Stimulated activated CD4-positive, alpha-beta T cell treated with anti-CD3 and anti-CD28 coated beads, Interleukin-12 subunit alpha, Interleukin-12 subunit beta, amount 100 ng/mL, for 24 hours (primary cell): ENCODE measurements at regions not wholly inside any gene's neighbourhood (a gene's known extent, or its start where the extent isn't known, plus 50 kb on each side); places are given as distances from the start of the nearest gene placed in this dataset.
"Not testable (repeated sequence)": the region's sequence is repeated elsewhere in the genome, so short reads cannot be mapped to it uniquely, and the experiment has no call there.

Experiments used
- DNase-seq, 2 experiments: peaks; one replicate each; pipeline ENCODE4 v3.0.0-alpha.2; 2020; ENCODE audit warnings: low read depth in 2 of 2

DNA sequence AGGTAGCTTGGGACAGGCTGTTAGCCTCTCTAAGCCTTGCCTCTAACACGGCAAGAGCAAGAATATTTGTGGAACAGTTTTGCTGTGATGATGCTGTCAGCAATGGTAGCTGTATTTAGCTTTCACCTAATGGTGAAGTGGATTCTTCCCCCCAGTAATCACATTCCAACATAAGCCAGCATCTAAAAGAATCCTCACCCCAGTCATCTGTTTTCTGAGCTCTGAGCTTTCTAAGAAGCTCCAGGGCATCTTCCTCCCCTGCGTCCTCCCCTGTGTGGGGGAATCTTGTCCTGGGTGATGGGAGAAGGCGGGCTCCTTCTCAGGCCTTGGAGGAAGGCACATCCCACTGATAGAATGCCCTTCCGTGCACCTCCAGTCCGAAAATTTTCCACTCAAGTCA lies 367.6 kb downstream of the BRD1 start:
- no peak for DNase-seq

DNA sequence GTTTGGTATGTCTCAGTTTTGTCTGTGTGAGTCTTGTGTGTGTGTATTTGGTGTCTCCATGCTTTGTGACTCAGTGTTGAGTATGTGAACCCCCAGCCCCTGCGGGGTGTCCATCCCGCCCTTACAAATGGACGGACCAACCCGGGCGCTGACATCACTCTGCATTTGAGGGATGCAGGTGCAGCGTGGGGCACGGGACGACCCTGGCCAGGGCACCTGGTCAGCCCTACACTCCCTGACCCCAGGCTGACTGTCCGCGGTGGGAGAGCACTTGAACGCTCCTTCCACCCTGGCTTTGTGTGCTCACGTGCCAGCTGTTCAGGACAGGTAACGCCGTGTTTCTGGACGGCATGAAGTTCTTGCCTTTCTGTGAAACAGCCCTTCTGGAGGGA lies 369.0 kb downstream of the BRD1 start:
- DNase-seq: no peak

DNA sequence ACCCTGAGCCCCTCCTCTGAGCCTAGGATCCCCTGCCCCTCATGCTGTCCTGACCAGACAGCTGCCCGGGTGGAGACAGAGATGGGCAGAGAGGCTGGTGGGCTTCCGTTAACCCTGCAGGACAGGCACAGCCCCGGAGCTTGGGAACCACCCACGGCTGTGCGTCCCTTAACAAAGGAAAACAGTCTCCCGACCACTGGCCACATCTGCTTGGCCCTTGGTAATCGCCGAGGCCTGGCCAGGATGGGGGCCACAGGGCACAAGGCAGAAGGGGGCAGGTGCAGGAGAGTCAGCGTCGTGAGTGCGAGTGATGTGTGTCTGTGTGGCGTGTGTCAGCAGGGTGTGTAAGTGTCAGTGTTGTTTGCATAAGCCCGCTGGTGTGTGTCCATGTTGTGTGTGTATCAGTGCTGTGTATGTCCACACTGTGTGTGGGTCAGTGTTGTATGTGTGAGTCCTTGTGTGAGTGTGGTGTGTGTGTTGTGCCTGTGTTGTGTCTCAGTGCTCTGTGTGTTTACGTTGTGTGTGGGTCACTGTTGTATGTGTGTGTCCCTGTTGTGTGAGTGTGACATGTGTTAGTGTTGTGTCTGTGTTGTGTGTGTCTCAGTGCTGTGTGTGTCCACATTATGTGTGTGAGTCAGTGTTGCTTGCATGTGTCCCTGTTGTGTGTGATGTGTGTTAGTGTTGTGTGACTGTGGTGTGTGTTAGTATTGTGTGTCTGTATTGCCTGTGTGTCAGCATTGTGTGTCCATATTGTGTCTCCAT lies 369.5 kb downstream of the BRD1 start:
- no peak for DNase-seq

DNA sequence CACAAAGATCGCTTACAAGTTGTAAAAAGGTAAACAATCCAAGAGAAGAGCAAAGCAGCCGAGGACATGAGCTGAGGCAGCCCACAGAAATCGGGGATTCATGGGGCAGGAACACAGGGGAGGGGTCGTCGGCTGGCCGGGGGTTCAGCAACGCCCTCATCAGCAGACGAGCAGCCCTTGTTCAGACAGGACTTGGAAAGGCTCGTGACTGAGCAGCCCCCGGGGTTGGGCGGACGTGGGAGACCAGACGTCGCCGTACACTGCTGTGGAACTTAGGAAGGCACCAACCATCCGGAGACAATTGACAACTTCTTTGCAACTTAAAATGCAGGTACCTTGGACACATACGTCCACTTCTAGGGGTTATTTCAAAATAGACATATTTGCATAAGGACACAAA lies 370.5 kb downstream of the BRD1 start:
- no peak for DNase-seq

DNA sequence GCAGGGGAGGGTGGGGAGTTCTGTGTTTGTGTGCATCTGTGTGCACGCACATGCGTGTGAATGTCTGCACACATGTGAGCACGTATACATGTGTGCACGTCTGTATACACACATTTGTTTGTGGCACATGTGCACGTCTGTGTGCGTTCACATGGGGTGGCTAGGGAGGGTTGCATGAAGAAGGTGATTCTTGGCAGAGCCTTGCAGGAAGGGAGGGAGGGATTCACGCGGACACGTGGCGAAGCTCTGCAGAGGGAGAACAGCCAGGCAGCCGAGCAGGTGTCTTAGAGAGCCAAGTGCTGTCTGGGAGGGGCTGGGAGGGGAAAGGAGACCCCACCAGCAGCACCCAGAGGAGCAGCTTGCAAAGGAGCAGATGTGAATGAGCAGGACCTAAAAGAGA lies 372.1 kb downstream of the BRD1 start:
- no peak for DNase-seq

DNA sequence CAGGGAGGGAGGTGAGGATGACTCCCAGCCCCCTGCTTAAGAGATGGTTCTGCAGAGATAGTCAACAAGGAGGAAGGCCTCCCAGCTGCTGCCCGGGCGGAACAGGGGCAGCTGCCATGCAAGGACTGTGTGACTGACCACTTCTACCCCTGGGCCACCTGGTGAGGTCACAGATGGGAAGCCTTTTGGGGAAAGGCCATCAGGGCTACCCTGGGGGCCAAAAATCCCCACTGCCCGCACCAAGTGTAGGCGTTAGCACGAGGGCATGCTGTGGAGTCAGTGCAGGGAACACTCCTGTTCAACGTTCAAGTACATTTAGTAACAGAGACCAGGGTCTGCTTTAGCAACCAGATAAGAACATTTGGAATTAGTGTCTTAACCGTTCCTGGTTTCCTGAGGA lies 372.9 kb downstream of the BRD1 start:
- DNase-seq: no peak

DNA sequence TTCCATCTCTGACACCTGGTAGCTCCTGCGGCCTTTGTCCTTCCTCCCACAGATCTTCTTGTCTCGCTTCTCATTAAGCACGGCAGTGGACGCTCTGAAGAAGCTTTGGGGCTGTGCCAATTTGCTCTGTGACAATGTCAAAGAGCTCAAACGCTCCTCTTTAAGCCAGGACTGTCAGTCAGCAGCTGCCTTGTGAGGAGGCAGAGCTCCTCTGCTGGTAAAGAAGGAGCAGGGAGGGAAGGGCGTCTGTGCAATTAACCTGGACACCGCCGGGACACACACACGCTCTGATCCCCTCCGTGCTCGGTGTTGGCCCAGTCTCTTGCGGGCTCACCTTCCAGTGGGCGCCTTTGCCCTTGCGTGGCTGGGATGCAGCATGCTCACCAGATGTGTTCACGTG lies 373.9 kb downstream of the BRD1 start:
- DNase-seq: no peak

DNA sequence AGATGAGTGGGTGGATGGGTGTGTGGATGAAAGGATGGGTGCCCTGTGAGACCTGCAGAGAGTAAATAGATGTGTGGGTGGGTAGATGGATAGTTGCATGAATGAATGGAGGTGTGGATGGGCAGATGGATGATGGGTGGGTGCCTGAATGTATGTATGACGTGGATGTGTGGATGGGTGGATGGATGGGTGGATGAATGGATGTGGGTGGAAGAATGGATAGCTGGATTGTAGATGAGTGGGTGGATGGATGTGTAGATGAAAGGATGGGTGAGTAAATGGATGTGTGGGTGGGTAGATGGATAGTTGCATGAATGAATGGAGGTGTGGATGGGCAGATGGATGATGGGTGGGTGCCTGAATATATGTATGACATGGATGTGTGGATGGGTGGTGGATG lies 374.7 kb downstream of the BRD1 start:
- not testable (repeated sequence) for DNase-seq

DNA sequence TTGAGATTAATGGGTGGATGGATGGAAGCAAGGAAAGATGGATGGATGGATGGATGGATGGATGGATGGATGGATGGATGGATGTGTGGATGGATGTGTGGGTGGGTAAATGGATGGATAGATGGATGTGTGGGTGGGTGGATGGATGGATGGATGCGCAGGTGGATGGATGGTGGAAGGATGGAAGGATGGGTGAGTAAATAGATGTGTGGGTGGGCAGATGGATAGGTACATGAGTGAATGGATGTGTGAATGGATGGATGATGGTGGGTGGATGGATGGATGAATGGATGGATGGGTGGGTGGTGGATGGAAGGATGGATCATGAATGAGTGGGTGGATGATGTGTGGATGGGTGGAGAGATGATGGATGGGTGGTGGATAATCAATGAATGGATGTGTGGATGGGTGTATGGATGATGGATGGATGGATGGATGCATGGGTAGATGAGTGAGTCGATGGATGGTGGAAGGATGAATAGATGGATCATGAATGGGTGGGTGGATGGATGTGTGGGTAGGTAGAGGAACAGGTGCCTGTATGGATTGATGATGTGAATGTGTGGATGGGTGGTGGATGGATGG lies 375.2 kb downstream of the BRD1 start:
- no peak for DNase-seq

DNA sequence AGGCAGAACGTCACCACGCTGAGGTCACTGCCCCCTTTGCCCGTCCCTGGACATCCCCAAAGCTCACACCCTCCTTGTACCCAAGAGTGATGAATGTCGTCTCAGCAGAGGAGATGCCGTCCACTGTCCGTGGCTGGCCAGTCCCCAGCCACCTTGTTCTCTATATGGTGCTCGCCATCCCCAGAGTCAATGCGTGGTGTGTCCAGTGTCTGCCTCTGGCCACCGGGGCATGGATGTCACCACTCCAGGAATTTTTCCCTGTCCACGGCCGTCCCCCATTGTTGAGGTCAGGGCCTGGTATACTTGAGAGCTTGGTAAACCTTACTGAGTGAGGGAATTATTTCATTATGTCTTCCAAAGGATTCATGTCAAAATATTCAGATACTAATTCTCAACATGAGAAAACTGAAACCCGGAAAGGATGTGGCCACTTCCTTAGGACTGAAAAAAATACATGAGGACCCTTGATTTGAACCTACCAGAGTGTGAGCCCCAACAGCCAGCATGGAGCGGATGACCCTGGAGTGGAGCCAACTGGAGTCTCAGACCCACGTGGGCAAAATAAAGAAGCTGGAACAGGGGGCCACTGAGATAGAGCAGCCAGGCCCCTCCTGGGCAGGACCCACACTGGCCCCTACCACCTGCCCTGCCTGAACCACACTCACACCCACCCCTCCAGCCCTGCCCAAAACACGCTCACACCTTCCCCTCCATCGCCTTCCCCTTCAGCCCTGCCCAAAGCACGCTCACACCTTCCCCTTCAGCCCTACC lies 376.4 kb downstream of the BRD1 start:
- DNase-seq: no peak

DNA sequence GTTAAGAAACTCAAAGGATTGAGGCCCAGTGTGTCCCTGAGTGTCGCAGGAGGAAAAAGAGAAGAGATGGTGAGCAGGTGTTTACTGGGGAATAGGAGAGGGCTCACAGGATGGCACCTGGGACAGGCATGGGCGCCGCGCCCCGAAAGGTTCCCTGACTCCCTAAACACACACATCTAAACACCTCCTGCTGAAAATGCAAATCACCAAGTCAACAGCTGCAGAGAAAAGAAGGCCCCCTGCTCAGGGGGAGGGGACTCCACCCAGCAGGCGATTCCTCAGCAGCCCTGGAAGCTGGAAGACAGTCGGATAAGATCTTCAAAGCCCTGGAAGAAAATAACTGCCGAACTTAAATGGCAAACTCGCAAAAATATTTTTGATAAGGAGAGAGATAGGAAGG lies 377.2 kb downstream of the BRD1 start:
- no peak for DNase-seq

DNA sequence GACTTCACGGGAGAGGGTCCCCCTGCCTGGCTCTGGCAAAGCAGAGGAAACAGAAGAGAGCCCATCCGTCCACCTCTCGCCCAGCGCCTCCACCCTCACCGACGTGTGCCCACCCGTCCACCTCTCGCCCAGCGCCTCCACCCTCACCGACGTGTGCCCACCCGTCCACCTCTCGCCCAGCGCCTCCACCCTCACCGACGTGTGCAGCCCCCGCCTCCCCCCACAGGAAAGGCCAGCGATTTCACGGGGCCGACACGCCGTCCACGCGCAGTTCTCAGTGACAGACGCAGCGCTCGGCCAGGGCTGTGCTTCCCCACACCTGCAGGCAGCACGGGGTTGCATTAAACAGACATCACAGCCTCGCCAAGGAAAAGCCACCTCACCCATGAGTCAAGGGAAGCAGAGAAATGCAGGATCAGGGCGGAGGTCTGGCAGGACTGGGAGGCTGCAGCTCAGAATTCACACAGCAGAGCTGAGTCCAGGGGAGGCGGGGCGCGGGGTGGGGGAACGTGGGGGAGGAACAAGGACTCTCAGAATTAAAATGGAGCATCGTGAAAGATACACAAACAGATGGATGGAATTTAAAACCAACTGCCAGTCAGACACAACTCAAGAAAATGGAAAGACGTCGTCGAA lies 377.7 kb downstream of the BRD1 start:
- DNase-seq: no peak

DNA sequence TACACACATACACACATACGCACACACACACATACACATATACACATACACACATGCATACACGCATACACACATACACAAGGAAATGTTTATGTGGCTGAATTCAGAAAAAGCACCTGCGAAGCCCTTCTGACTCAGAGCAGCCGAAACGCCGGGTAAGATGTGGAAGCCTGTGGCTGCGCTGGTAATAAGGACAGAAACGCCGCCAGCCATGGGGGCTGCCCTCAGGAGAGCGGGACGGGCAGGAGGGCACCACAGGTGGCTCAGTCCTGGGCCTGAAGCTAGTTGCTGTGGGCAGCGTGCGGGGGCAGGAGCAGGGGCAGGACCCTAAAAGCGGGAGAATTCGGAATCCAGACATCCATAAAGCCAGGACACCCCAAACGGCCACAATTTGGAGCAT lies 378.3 kb downstream of the BRD1 start:
- no peak for DNase-seq

DNA sequence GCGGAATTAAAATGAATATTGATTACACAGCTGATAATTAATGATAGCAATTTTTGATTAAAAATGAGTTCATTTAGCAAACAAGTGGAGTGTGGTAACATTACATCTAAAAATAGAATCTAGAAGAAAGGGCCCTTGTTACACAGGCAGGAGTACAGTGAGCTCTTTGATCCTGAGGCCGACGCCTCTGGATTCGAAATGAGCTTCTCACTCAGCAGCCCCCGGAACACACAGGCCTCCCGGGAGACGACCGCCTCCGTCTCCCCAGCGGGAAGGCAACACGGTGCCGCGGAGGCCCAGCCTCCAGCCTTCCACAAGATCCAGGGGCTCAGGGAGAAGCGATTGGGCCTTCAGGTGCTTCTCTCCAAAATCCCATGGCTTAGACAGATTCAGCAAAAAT lies 379.1 kb downstream of the BRD1 start:
- DNase-seq: no peak

DNA sequence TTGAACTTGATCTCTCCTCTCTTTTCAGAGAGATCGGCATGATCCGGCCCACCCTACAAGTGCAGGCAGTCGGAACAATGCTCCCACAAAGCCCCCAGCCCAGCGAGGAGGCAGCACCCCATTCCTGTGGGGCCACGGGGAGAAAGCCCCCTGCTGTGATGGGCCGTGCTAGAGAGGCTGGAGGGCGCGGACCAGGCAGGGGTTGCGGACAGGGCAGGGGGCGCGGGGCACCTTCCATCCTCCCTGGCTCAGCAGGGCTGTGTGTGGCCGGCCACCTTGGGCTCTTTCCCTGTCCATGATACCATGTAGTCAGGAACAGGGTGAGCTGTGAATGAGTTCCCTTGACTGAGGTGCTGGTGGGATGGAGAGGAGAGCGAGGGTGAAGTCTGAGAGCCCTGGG lies 379.8 kb downstream of the BRD1 start:
- no peak for DNase-seq

DNA sequence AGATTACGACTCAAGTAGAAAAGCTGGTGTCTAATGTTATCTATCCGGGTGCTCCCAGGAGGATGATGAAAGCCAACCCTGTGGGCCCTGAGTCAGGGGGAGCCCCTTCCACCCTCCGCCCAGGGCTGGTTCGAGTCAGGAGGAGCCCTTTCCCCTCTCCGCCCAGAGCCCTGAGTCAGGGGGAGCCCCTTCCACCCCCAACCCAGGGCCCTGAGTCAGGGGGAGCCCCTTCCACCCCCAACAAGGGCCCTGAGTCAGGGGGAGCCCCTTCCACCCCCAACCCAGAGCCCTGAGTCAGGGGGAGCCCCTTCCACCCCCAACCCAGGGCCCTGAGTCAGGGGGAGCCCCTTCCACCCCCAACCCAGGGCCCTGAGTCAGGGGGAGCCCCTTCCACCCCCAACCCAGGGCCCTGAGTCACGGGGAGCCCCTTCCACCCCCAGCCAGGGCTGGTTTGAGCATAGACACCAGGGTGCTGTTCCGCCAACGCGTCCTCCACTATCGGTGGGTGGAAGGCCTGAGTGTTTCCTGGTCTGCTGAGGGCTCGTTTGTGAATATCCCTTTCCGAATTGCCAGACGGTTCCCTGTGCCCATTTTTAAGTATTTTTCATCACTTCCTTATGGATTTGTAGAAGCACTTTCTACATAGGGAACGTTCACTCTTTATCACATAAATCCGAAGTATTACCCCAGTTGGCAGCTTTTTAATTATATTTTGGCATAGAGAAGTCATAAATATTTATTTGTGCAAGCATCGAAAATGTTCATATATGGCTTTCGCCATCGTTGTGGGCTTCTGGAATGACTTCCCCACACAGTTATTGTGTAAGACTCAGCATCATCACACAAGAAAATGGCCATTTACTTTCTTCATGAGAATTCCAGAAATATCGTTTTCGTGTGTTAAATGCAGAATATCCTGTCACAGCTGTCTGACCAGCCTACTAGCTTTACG lies 380.6 kb downstream of the BRD1 start:
- peak in 1 of 2 experiments; percentile 8 for DNase-seq

DNA sequence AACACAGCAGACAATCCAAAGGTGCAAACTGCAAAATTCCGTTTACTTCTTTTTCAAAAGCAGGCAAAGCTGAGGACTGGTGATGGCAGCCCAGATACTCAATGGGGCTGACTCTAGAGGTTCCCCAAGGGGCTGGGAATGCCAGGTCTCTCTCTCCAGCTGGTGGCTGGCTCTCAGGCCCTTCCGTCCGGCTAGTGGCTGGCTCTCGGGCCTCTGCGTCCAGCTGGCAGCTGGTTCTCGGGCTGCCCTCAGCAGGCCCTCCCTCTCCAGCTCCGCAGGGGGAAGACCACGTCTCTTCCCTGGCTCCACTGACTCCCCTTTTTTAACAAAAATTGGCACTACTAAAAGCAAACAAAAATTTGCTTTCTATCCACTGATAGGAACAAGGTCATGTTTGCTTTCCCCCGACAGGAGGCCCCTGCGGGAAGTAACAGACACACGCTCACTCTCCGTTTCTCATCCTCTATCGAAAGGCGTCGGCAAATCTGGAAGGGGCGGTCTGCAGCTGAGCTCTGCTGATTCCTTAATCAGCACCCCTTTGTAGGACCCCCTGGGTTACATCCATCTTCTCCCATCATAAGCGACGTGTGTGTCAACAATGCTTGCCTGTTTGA lies 381.4 kb downstream of the BRD1 start:
- DNase-seq: no peak

DNA sequence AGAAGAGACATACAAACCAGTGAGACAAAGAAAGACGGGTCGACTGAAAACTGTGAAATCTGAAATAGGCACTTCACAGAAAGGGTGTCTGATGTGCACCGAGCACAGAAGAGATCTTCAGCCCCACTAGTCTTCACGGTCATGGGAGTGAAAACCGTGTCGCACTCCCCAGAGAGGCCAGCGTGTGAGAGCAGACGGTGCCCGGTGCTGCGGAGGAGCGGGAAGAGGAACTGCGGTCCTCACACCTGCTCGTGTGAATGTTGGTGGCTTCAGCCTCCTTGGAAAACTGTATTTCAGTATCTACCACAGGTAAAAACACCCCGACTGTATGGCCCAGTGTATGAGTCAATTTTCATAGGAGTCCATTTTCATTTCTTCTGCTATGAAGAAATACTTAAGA lies 382.9 kb downstream of the BRD1 start:
- DNase-seq: no peak

DNA sequence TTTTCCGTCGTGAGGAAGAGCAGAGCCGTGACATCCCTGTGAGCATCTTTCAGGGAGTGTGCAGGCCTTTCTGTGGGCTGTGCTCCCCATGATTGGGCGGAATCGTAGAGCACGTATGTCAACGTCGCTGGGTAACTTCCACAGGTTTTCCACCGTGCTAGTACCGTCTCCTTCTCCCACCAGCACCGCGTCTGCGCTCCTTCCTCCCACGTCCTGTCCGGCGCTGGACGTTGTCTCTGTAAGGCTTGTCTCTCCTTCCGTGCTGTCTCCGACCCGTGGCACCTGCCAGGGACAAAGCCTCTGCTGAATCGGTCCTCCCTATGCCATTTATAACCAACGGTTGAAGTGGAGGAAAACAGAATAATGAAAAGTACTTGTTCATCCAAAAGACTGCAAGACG lies 386.7 kb downstream of the BRD1 start:
- no peak for DNase-seq

DNA sequence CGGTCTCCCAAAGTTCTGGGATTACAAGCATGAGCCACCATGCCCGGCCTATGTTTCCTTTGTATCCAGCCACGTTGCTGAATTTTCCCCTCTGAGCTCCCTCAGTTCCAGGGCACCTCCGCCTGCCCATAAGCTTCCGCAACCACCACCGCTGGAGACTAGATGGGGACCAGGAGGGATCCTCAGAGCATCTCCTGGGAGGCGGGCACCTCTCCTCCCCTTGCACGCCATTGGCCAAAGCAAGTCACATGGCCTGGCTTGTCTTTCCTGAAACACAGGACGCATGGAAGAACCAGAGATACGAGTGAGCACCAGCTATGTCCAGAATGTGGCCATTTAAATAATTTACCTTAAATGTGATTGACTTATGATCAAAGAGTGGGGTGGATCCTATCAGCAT lies 388.3 kb downstream of the BRD1 start:
- no peak for DNase-seq

DNA sequence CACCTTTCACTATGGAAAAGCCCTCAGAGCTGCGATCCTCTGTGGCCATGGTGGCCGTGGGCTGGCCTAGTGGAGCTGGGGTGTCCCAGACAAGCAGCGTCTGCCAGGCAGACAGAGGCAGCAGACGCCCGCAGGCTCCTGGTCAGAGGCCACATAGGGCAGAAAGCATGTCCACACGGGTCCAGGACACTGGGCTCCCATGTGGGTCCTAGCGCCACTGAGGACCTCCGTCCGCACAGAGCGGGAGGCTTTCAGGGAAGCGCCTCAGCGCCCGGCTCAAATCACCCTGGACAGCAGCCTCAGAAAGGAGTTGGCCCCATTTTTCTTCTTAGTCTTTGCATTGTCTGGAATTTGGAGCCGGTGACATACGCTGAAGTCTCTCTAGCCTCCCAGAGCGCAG lies 389.7 kb downstream of the BRD1 start:
- DNase-seq: no peak
